ENCODE measurements at regions not wholly inside any gene's neighbourhood (a gene's known extent, or its start where the extent isn't known, plus 50 kb on each side); places are given as distances from the start of the nearest gene placed in this dataset.

GRCh38 chr4:52512291-52512690, 146.8 kb downstream of the USP46 start:
- TF ChIP-seq CTCF (IDR thresholded peaks at IDR 0.05) (no peak), POLR2AphosphoS5 (IDR thresholded peaks at IDR 0.05) (no peak), POLR2A (IDR thresholded peaks at IDR 0.05) (no peak), EP300 (IDR thresholded peaks at IDR 0.05) (no peak)
